Stimulated activated CD8-positive, alpha-beta memory T cell treated with anti-CD3 and anti-CD28 coated beads, Interleukin-4, amount 100 ng/mL, for 24 hours (primary cell): ENCODE measurements at regions not wholly inside any gene's neighbourhood (a gene's known extent, or its start where the extent isn't known, plus 50 kb on each side); places are given as distances from the start of the nearest gene placed in this dataset.

ENCODE experiments used
- DNase-seq: peaks from one replicate; pipeline ENCODE4 v3.0.0-alpha.2; 2020; ENCODE audit warnings: low read depth

DNA sequence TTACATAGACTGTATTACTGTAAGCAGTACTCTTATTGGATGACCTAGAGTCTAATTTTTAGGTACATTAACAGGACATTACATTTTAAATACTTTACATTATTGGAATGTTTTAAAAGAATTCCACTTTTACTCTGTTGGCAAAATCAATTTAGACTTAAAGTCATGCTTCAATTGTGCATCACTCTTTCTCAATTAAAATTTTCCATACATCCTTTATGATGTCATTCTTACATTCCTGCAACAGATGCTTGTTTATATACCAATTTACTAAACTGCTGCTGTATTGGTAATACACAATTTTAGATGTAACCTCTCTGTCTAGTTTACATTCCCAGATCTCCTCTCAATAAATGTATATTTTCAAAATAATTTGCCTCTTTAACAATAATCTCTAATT, 440.1 kb downstream of the ZEB2 start:
- DNase-seq: no peak

DNA sequence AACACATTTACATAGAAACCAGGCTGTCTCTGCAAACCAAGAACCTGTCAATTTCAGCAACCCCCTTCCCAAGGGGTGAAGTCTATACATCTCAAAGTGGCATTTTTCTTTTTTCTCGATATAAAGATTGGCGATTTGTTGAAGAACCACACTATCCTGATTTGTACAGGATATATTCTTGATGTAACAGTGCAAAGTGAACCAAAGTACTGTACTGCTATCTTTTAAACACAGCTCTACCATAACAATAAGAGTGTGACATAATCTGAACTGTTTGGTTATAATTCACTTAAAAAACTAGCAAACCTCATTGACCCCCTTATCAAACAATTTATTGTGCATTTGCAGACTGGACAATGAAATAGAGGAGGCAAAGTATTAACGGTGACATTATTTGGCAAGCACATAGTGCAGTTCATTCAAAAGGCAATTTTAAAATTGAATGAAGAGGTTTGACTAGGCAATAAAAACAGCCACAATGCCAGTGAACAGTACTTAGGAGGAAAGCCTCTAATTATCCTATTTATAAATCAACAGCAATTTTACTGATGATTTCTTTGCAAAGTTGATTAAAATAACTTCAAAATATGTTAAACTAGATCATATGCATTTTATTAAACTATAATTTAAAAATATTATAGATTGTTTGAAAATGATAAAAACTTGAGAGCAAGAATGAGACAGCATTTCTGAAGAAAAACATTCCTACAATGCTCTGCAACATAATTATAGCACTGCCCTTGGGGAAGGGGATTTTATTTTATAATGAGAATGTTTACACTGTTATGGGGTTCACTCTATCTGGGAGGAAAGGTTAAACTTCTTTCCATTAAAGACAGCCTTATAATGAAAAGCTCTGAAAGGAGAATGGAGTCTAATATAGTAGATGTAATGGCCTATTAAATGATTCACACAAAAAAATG, 440.9 kb downstream of the ZEB2 start:
- DNase-seq: no peak

GRCh38 chr2:144078106-144078505, 441.8 kb downstream of the ZEB2 start:
- DNase-seq: no peak

- DNase-seq: no peak
Observed at GRCh38 chr2:144074450-144074849, 445.5 kb downstream of the ZEB2 start.

DNA sequence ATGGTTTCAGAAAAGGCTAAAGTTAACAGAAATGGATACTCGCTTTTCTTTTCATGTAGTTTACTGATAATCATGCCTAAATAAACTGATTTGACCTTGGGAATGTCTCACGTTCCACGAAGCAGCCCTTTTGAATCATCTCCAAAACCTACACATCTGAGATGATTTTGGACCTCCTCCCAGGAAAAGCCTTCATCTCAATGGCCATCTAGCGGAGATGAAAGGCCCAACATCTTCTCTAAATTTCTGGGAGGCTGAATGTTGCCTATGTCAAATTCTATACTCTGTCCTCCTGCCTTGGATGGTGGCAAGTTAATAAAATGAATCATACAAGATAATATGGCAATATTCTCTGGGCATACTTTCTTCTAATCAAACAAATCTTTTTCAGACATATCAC, 448.5 kb downstream of the ZEB2 start:
- no peak for DNase-seq

GRCh38 chr2:144067506-144067905, 452.4 kb downstream of the ZEB2 start:
- no peak for DNase-seq

DNA sequence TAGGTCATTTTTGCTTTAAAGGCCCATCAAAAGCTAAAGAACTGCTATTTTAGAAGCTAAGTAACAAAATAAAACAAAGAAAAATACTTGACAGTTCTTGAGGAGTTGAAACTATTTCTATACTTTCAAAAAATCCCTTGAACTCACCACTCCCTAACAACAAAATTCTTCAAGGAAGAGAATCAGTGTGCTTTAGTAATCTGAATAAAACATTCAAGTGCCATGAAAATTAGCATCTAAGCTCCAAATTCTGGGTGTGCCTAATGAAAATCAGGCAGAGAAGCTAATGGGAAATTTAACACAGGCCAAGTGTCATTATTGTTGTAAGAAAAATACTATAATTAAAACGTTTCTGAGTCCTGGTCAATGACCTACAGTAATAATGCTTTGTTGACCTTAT, 456.3 kb downstream of the ZEB2 start:
- no peak for DNase-seq

GRCh38 chr2:144054911-144055310, 465.0 kb downstream of the ZEB2 start:
- no peak for DNase-seq

GRCh38 chr2:144052083-144052482, 467.8 kb downstream of the ZEB2 start:
- no peak for DNase-seq

GRCh38 chr2:144049137-144049536, 470.8 kb downstream of the ZEB2 start:
- no peak for DNase-seq

GRCh38 chr2:144048631-144049060, 471.3 kb downstream of the ZEB2 start:
- DNase-seq: no peak

GRCh38 chr2:144042751-144043150, 477.2 kb downstream of the ZEB2 start:
- DNase-seq: no peak

GRCh38 chr2:144041612-144042011, 478.3 kb downstream of the ZEB2 start:
- DNase-seq: no peak

DNA sequence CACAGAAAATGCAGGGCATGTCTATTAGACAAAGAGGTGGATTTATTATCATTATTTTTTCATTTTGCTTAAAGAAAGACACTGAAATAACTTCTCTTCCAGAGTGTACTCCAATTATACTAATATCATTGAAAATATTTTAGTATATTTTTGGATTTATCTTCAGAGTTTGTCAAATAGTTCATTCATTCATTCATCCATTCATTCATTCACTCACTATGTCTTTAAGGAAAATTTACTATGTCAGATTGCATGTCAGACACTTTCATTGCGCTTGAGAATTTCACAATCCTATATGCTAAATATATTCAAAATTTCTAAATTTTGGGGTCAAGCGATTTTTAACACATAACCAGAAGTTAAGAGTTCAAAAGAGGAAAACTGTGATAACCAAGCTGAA, 479.1 kb downstream of the ZEB2 start:
- no peak for DNase-seq

- DNase-seq: no peak
Observed at GRCh38 chr2:144032566-144032965, 487.4 kb downstream of the ZEB2 start.

DNA sequence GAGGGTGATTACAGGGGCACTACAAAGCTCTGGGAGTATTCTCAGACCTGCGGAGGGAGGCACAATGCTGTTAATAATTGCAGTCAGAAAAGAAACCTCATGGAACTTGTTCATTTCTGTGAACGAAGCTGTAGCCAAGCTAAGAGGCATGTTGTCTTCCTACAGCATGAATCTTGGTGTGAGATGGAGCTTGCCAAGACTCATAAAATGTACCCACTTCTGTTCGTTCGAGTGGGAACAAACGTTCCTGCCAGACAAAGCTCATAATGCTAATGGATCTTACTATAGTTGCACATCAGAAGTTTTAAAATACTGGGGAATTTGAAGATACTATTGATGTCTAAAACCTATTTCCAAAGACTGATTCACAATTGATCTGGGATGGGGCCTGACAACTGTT, 489.1 kb downstream of the ZEB2 start:
- no peak for DNase-seq

- no peak for DNase-seq
Observed at GRCh38 chr2:144027593-144027992, 492.3 kb downstream of the ZEB2 start.

DNA sequence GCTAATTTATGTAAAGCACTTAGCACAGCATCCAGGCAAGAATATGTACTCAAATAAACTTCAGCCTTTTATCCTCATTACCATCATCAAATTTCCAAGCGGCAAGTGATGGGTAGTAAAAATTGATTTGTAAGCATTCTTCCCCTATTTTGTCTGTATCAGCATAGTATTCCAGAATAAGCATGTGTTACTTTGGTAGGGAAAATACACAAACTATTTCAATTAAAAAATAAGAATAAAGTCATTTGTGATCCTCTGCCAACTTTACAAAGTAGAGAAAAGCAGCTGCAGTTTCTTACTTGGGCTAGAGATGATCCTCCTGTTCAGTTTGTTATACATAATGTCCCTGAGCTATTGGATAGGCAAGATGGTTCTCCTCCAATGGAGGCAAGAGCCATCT, 493.2 kb downstream of the ZEB2 start:
- no peak for DNase-seq

DNA sequence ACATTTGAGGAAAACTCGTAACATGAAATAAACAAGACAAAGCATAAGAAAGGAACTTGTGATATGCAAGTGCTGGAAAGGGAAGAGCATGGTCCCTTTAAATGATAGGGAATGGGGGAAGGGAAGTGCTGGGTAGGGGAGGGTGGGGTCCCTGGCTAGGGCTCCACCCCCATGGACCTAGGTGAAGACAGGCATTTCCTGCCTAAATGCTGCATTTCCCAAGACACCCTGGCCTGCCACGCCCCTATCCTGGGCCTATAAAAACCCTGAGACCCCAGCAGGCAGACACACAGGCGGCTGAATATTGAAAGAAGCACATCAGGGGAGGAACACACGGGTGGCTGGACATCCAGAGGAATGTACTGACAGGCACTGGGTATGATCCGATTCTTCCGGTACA, 499.9 kb downstream of the ZEB2 start:
- no peak for DNase-seq

DNA sequence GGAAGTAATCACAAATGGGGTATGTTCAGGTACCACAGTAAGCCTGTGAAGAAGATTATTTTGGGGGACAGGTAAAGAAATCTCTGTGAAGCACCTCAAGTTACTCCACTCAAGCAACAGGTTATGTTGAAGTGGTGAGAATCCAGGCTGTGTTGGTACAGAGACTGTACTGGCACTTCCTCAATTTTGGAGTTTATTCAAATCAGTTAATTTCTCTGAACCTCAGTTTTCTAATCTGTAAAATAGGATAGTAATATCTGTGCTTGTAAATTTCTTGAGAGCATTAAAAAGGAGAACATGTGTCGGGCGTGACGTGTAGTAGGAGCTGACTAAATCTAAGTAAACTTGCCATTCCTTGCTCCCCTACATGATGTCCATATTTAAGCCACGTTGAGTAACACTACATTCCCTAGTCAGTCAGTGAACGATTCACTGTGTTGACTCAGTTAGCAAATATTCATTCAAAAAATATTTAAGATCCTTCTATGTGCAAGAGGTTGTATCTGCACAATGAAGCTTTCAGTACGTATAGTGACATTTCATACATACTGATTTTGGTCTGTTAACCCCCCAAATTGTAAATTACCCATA, 504.2 kb downstream of the ZEB2 start:
- no peak for DNase-seq

DNA sequence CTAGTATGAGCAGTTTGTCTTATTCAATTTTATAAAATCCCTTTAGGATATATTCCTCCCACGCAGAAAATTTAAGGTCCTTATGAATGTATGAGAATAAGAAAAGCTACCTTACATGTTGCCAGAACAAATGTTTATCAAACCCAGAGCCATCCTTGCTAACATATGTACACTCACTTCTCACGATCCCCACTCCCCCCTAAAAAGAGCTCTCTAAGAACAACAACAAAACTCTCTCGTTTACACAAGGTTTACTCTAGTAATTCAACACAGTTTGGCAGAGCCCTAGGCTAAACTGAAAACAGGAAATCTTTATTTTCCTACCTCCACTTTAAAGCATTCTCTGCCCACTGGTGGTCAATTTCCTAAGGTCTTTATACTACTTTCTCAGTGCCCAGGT, 504.9 kb downstream of the ZEB2 start:
- DNase-seq: no peak

- DNase-seq: no peak
Observed at GRCh38 chr2:144014103-144014502, 505.8 kb downstream of the ZEB2 start.

DNA sequence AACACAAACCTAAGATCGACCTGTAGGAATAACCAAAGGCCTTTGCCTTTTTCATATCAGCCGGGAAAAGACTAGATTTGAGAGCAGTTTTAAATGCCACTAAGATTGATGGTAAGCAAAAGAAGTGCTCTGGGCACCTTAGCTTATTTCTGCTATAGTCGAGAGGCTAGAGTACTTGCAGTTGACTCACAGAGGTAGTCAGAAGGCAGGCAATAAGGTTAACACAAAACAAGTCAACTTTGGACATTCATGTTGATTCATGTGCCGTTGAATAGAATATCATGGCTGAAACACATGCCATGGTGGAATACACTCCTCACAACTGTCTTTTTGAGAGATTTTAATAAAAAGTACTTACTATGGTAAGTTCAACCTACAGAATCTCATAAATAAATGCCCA, 507.6 kb downstream of the ZEB2 start:
- no peak for DNase-seq

DNA sequence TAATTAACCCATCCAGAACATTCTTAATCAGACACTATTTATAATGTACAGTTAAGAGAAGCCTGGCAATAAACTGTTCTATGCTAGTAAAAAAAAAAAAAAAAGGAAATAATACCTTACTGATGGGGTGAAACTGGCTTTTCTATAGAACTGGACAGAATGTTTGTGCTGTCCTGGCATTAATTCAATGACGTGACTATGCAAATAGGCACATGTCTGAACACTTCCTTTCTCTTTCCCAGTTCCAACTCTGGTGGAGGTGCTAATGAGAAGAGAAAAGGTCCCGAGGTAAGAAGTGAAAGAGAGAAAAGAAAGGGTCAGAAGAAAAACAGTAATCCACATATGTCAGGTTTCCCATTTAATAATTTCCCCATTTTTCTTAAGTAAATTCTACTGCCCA, 508.4 kb downstream of the ZEB2 start:
- DNase-seq: no peak
